GM12891 (cell line): ENCODE measurements at regions not wholly inside any gene's neighbourhood (a gene's known extent, or its start where the extent isn't known, plus 50 kb on each side); places are given as distances from the start of the nearest gene placed in this dataset.

Source experiments
- DNase-seq: peaks from one replicate; pipeline ENCODE4 v3.0.0; 2011; ENCODE audit warnings: low spot score; ENCODE audit not compliant: insufficient read length
- FAIRE-seq: peaks from 2 replicates; lab custom pipeline; 2011; peaks lifted over from hg19 to GRCh38; lab: Jason Lieb, UNC
- PAX5 ChIP-seq: IDR thresholded peaks from 2 replicates; pipeline ENCODE4 v1.6.1; 2011; ENCODE audit warnings: low read length, moderate library complexity, mild to moderate bottlenecking; ENCODE audit not compliant: insufficient read depth, severe bottlenecking
- POLR2A ChIP-seq: IDR thresholded peaks from 2 replicates; pipeline ENCODE4 v1.6.1; 2011; ENCODE audit warnings: low read depth, low read length, control low read depth
- POLR2AphosphoS5 ChIP-seq: IDR thresholded peaks from 2 replicates; pipeline ENCODE4 v1.6.1; 2011; ENCODE audit warnings: low read depth, low read length, control low read depth
- POU2F2 ChIP-seq: IDR thresholded peaks from 2 replicates; pipeline ENCODE4 v1.6.1; 2011; ENCODE audit warnings: low read depth, mild to moderate bottlenecking, control low read depth, low read length, moderate library complexity
- SPI1 ChIP-seq: IDR thresholded peaks from 2 replicates; pipeline ENCODE4 v1.6.1; 2011; ENCODE audit warnings: low read depth, low read length, control low read depth
- TAF1 ChIP-seq: IDR thresholded peaks from 2 replicates; pipeline ENCODE4 v1.6.1; 2011; ENCODE audit warnings: low read depth, low read length, control low read depth

DNA sequence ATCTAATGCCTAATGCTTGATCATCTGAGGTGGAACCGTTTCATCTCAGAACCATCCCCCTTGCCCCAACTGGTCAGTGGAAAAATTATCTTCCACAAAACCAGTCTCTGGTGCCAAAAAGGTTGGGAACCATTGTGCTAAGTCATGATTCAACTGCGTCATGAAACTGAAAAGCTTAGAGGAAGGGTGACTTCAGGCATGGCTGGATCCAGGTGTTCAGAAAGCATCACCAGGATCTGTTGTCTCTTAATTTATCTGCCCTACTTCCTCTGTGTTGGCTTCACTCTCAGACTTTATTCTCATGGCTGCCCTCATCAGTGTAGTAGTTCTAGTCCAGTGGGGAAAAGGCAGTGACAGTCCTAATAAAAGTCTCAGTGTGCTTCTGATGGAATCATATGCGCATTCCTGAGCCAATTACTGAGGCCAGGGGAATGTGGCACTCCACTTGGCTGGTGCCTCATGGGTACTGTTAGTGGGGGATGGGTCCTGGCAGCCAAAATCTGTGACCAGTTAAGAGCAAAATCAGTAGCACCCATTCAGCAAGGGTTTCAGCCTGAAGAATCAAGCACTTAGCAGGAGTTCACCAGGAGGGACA, 110.3 kb downstream of the WNT5A start:
- FAIRE-seq (no peak), DNase-seq (no peak)
- TF ChIP-seq TAF1 (no peak), POU2F2 (no peak)

DNA sequence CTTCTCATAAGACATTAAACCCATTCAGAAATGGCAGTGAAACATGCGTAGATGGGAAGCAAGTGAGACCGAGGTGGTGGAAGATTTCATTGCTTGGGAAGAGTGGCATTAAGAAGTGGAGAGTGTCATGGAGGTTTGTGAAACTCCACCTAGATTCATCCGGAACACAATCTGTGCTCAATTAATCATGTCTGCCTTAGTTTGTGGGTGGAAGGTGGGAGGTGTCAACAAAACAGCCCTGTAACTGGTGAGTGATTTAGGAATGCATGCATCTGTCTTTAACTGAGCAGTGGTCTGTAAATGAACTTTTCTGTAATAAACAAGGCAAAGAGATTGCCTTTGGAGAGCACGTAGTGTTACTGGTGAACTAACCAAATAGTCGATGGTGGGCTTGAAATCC, 113.7 kb downstream of the WNT5A start:
- TF ChIP-seq POLR2A (no peak), SPI1 (no peak), POLR2AphosphoS5 (no peak), POU2F2 (no peak), PAX5 (no peak), TAF1 (no peak)
- FAIRE-seq, result no peak
- DNase-seq, result no peak

DNA sequence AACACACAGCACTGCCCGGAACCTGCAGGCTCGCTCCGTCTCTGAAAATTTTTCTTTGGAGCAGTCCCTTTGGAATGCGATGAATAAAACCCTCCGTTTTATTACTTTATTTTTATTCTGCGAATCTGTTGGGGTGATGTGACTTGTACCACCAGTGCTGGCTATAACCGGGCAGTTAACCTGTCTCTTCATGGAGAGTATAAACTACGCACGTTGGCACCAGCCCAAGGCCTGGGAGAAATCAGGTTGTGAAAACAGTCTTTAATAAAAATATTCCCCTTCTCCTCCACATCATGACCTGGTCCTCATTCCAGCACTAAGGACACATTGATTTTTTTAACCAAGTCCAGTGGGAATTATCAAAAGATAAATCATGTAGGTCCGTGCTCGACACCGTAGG, 116.8 kb downstream of the WNT5A start:
- TF ChIP-seq POLR2AphosphoS5, result no peak
- no peak for TF ChIP-seq PAX5
- TF ChIP-seq POU2F2, result no peak
- no peak for TF ChIP-seq TAF1
- TF ChIP-seq SPI1, result no peak
- TF ChIP-seq POLR2A, result no peak
- DNase-seq, result no peak
- no peak for FAIRE-seq

DNA sequence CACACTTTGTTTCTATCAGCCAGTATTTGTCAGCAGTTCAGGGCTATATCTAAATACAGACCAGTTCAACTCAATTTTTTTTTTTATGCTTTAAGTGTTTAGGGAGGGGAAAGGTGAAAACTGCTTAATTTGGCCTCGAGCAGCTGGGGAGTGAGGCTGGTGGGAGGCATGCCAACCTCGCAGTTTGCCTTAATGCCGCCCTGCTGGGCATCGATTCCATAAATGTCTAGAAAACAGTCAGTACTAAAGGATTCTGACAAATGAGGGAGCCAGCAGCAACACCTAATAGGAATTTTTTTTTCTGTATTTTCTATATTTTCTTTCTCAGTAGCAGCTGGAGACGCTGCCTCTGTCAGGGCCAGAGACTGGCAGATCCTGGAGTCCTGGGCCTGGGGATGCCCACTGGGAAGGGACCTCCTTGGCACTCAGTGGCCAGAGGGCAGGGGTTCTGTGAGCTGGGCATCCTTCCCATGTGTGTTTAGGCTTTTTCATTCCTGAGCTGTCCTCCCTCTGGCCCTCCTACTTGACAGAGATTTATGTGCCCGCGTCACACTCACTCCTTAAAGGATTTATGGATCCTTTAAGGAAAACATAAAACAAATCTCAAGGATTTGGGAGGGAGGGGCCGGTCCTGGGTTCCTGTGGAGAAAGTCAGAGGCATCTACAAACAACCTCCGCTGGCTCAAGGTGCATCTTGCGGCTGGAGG, 117.8 kb downstream of the WNT5A start:
- DNase-seq, result no peak
- no peak for FAIRE-seq
- TF ChIP-seq POU2F2 (no peak), PAX5 (no peak), SPI1 (no peak), POLR2A (no peak)

DNA sequence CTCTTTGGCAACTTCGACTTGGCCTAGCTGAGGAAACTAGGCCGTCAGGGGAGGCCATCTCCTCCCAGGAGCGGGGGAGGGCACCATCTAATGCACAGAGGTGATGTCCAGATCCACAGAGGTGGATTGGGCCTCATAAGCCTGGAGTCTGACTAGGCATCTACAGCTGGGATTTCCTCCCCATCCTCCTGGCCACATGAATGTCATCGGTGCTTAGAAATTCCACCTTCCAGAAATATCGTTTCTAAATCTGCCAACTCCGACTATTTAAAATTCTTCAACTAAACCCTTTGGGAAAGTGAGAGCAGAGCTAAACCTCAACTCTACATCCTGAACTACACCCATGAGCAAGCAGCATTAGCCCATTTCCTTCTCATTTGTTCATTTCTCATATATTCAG, 118.7 kb downstream of the WNT5A start:
- DNase-seq, result no peak
- FAIRE-seq, result no peak
- TF ChIP-seq POLR2A, result no peak

DNA sequence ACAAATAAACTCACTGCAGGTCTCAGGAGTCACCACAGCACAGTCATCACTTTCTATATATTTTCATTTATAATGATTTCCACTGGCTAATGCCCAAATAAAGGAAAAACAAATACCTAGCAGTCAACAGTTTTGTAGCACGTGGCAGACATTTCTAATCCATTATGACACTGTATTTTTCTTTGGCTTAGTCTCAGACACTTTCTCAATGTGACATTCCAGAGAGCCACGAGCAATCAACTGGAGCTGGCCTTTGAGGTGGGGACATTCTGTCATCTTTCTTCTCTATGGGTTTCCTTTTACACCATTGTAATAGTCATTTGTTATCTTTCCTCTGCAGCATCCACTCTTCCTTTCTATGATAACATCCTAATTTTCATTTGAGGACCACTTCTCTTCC, 119.7 kb downstream of the WNT5A start:
- DNase-seq (no peak), FAIRE-seq (no peak)
- TF ChIP-seq PAX5, result no peak
- TF ChIP-seq TAF1, result no peak
- no peak for TF ChIP-seq SPI1
- no peak for TF ChIP-seq POLR2AphosphoS5
- no peak for TF ChIP-seq POLR2A
- no peak for TF ChIP-seq POU2F2

DNA sequence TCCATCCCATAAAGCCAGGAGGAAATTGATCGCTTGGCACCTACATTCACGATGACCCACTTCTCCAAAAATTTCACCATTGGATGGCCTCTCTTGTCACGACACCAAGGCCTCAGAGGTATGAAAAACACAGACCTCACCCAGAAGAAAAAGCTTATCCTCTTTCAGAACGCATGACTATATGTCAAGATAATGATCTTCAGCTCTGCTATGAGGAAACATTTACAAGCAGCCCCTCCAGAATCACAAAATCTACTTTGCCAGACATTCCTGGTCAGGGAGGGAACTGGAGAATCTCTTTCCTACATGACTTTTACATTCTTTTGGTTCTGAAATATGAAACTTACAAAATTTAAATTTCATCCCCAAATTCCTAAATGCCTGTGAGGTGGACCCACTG, 122.7 kb downstream of the WNT5A start:
- FAIRE-seq (no peak), DNase-seq (no peak)
- no peak for TF ChIP-seq SPI1
- no peak for TF ChIP-seq POU2F2
- TF ChIP-seq TAF1, result no peak
- no peak for TF ChIP-seq POLR2AphosphoS5
- TF ChIP-seq PAX5, result no peak
- TF ChIP-seq POLR2A, result no peak

DNA sequence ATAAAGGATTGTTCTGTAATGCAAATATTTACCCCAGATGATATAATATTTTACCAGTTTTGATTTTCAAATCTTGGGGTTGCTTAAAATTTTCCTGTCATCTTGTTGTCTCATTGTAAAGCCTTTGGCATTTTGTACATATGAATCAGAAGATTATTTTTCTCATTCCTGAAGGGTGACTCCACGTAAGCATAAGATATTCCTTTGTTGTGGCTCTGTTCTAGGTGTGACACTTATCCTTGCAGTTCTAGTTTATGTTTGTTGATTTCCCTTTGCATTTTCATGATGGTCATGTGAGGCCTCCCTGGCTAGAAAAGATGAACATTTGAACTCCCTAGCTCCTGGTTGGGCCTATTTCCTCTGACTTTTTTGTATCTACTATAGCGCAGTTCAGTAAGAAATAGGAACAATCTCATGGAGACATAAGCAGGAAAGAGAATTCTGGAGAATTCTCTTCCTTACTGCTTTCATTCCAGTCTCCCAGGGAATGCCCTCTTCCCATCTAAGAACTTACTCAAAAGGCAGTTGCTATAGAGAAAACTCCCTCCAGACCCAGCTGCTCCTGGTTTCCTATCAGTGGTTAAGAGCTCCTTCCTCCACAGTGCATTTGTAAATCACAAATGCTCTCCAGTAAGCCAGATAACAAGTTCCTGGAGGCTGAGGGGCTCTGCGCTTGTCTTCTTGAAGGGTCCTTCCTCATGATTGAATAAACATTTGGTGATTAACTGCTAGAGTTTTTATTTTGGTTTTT, 124.7 kb downstream of the WNT5A start:
- FAIRE-seq (no peak), DNase-seq (no peak)
- TF ChIP-seq TAF1, result no peak
- TF ChIP-seq SPI1, result no peak
- TF ChIP-seq PAX5, result no peak
- no peak for TF ChIP-seq POLR2AphosphoS5
- no peak for TF ChIP-seq POU2F2
- TF ChIP-seq POLR2A, result no peak

DNA sequence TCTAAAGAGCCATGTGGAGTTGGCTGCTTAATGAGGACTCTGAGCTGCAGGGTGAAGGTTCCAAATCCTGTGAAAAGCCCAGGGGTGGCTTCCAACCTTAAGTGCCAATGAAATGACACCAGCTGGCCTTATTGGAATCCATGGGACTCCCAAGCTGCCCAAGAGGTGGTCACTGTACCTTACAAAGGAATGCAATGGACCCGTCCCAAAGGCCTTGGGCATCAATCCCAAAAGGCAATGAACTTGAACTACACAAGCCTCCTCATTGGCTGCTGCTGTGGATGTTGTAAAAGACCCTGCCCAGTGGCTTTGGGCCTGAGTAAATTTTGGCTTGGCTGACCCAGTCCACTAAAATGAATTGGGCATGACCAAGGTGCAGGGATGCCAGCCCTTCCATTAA, 129.3 kb downstream of the WNT5A start:
- no peak for DNase-seq
- no peak for FAIRE-seq
- TF ChIP-seq TAF1 (no peak), SPI1 (no peak), PAX5 (no peak), POLR2A (no peak), POU2F2 (no peak), POLR2AphosphoS5 (no peak)

DNA sequence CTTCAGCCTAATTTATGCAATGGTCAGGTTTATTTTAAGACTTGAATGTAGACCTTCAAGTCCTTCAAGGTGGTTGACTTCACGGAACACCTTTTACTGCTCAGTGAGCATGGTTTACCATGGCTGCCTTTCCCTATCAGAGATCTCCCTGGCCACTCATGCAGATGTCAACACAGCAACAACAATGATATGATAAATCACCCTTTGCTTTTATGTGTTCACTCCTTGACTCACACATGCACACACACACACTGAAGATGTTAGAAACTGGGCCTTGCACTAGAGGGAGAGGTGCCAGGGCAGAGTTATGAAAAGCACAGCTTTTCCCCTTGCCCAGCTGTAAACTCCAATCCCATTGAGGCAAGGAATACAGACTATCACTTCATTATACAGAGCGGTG, 134.4 kb downstream of the WNT5A start:
- no peak for DNase-seq
- TF ChIP-seq TAF1 (no peak), POLR2A (no peak), SPI1 (no peak), POU2F2 (no peak), PAX5 (no peak), POLR2AphosphoS5 (no peak)
- FAIRE-seq, result no peak
